B cell (primary cell): ENCODE measurements at regions not wholly inside any gene's neighbourhood (a gene's known extent, or its start where the extent isn't known, plus 50 kb on each side); places are given as distances from the start of the nearest gene placed in this dataset.

Source experiments
- ATAC-seq: fragments of 200-7000 bp; cut with Tn5 transposase; one replicate; pipeline ENCODE4 v1.10.0; 2021; ENCODE audit warnings: low read depth, mild to moderate bottlenecking, moderate number of reproducible peaks, moderate library complexity
- CTCF ChIA-PET: fragments of 350-600 bp; sonication (Branson Sonifier 250); formaldehyde crosslinking; loops from one replicate; lab custom pipeline; 2021; ENCODE audit warnings: antibody characterized with exemption, inconsistent platforms; lab: Charles Lee
- POLR2A ChIA-PET: fragments of 350-600 bp; sonication (Branson Sonifier 250); formaldehyde crosslinking; loops from one replicate; lab custom pipeline; 2021; ENCODE audit warnings: antibody characterized with exemption; lab: Charles Lee
- DNase-seq: peaks from one replicate; pipeline ENCODE4 v3.0.0; 2013
- H2AFZ ChIP-seq: 2 replicates; pipeline ENCODE4 v1.6.1; 2012; ENCODE audit warnings: mild to moderate bottlenecking, low read depth, low read length; ENCODE audit not compliant: insufficient read depth, poor library complexity, severe bottlenecking
- H3K27ac ChIP-seq, 2 donors: 1 replicate in 1 of 2; 2 replicates in 1 of 2; pipeline ENCODE4 v1.5.1; 2012 to 2013; ENCODE audit warnings: low read length in 2 of 2, mild to moderate bottlenecking in 2 of 2, moderate library complexity in 1 of 2
- H3K27me3 ChIP-seq, 4 experiments: fragments of 200-600 bp in 1 of 4; sonication (generic) in 1 of 4; replicated peaks in 1 of 4; 1 replicate in 2 of 4; 2 replicates in 2 of 4; pipeline versions ENCODE4 v1.6.1 to v1.7.0; 2013 to 2016; ENCODE audit warnings: low read length in 3 of 4, mild to moderate bottlenecking in 2 of 4, mixed read lengths in 1 of 4, moderate library complexity in 1 of 4; ENCODE audit not compliant: insufficient read depth in 4 of 4, control insufficient read depth in 3 of 4; ENCODE audit errors: control extremely low read depth in 1 of 4
- H3K36me3 ChIP-seq, 2 experiments: replicated peaks in 1 of 2; 1 replicate in 1 of 2; 2 replicates in 1 of 2; pipeline versions ENCODE4 v1.6.1 to v1.7.1; 2013; ENCODE audit warnings: low read length in 1 of 2; ENCODE audit not compliant: insufficient read depth in 2 of 2, control insufficient read depth in 1 of 2; ENCODE audit errors: control extremely low read depth in 1 of 2, extremely low read depth in 1 of 2
- H3K4me1 ChIP-seq, 2 donors: fragments of 200-600 bp in 1 of 2; sonication (generic) in 1 of 2; 1 replicate in 1 of 2; 2 replicates in 1 of 2; pipeline versions ENCODE4 v1.5.1 to v1.6.1; 2013 to 2017; ENCODE audit warnings: low read length in 2 of 2; ENCODE audit not compliant: control insufficient read depth in 2 of 2, insufficient read depth in 2 of 2
- H3K4me2 ChIP-seq: replicated peaks from 2 replicates; pipeline ENCODE3; 2012; ENCODE audit warnings: mild to moderate bottlenecking, low read depth, low read length; ENCODE audit not compliant: poor library complexity, severe bottlenecking
- H3K4me3 ChIP-seq, 5 experiments: fragments of 200-600 bp in 1 of 5; sonication (generic) in 1 of 5; 1 replicate in 3 of 5; 2 replicates in 2 of 5; pipeline versions ENCODE4 v1.5.1 to v1.7.0; 2011 to 2016; ENCODE audit warnings: low read length in 4 of 5, mild to moderate bottlenecking in 4 of 5, low read depth in 2 of 5, control low read depth in 1 of 5, moderate library complexity in 1 of 5; ENCODE audit not compliant: insufficient read depth in 1 of 5; ENCODE audit errors: control extremely low read depth in 1 of 5, extremely low read depth in 1 of 5
- H3K79me2 ChIP-seq: fragments of 200-600 bp; sonication (generic); one replicate; pipeline ENCODE4 v1.6.0; 2016; ENCODE audit warnings: low read length; ENCODE audit not compliant: control insufficient read depth, insufficient read depth
- H3K9ac ChIP-seq: fragments of 200-600 bp; sonication (generic); 2 replicates; pipeline ENCODE4 v1.6.1; 2017; ENCODE audit warnings: mild to moderate bottlenecking, low read length, moderate library complexity
- H3K9me3 ChIP-seq, 3 donors: one replicate each; pipeline versions ENCODE4 v1.6.1 to v1.7.1; 2013; ENCODE audit warnings: low read length in 2 of 3; ENCODE audit not compliant: control insufficient read depth in 2 of 3, insufficient read depth in 1 of 3; ENCODE audit errors: control extremely low read depth in 1 of 3
- H4K20me1 ChIP-seq: 2 replicates; pipeline ENCODE4 v1.6.0; 2012; ENCODE audit warnings: mild to moderate bottlenecking, low read length; ENCODE audit not compliant: insufficient read depth, control insufficient read depth, poor library complexity, severe bottlenecking
- H3K27ac Mint-ChIP-seq: one replicate; pipeline ENCODE4 v1.8.0; 2021; ENCODE audit warnings: mixed read lengths
- H3K27me3 Mint-ChIP-seq: one replicate; pipeline ENCODE4 v1.8.0; 2021; ENCODE audit warnings: mixed read lengths
- H3K4me1 Mint-ChIP-seq: one replicate; pipeline ENCODE4 v1.8.0; 2021; ENCODE audit warnings: mixed read lengths
- H3K4me3 Mint-ChIP-seq: one replicate; pipeline ENCODE4 v1.8.0; 2021; ENCODE audit warnings: mixed read lengths
- H3K9me3 Mint-ChIP-seq: one replicate; pipeline ENCODE4 v1.8.0; 2022; ENCODE audit warnings: mixed read lengths; ENCODE audit not compliant: insufficient read depth
- CTCF ChIP-seq: fragments of 200-600 bp; IDR thresholded peaks from one replicate; pipeline ENCODE4 v1.8.0; 2022; ENCODE audit warnings: antibody characterized with exemption, mild to moderate bottlenecking
- EZH2 ChIP-seq: IDR thresholded peaks from 2 replicates; pipeline ENCODE4 v1.6.1; 2012; ENCODE audit warnings: borderline replicate concordance, low read depth, mild to moderate bottlenecking, moderate library complexity, low read length; ENCODE audit not compliant: insufficient read depth, poor library complexity, severe bottlenecking
- WGBS: methylation state at CpG from one replicate; pipeline ENCODE4 v1.1.5; 2013; ENCODE audit warnings: missing lambda C conversion rate; ENCODE audit not compliant: insufficient coverage; 5-methylcytosine and 5-hydroxymethylcytosine counted together
- intact Hi-C: fragments of 100-400 bp; cut with micrococcal nuclease; formaldehyde crosslinking; loops from one replicate; pipeline ENCODE4 v1.10.0; 2022

- H3K4me1 ChIP-seq: no peaks in the 10 kb centered on the region
- H4K20me1 ChIP-seq: no peaks in the 10 kb centered on the region
- no peak for DNase-seq
- H3K4me2 ChIP-seq: no peak overlapping the region
- H3K9me3 ChIP-seq: peaks cover 0 to under 1% (median 0%) of the 10 kb centered on the region in 3 donors
- Mint-ChIP-seq H3K27me3 (peaks cover 12% of the 10 kb centered on the region), H3K4me1 (no peaks in the 10 kb centered on the region), H3K4me3 (no peak overlapping the region), H3K27ac (no peak overlapping the region), H3K9me3 (no peaks in the 10 kb centered on the region)
- no peaks in the 10 kb centered on the region for H3K79me2 ChIP-seq
- H3K27ac ChIP-seq: no peak overlapping the region
- TF ChIP-seq EZH2 (no peak), CTCF (no peak)
- H3K36me3 ChIP-seq: no peaks in the 10 kb centered on the region
- intact Hi-C loops: no loop called here
- H3K4me3 ChIP-seq: no peak overlapping the region
- no peak overlapping the region for H2AFZ ChIP-seq
- H3K27me3 ChIP-seq: peaks cover 0 to 3% (median 0%) of the 10 kb centered on the region in 4 experiments
- WGBS: 50% methylated on average over 2 of the region's 5 CpGs
- ATAC-seq: no peak
- ChIA-PET CTCF (no interaction called here), POLR2A (no interaction called here)
- H3K9ac ChIP-seq: no peak overlapping the region
Measured at GRCh38 chr1:167161242-167161641, 59.4 kb upstream of the POU2F1 start.

- no peak overlapping the region for H3K9ac ChIP-seq
- no peak overlapping the region for H3K27ac Mint-ChIP-seq
- H4K20me1 ChIP-seq: no peaks in the 10 kb centered on the region
- TF ChIP-seq CTCF (no peak), EZH2 (no peak)
- peaks cover 15% of the 10 kb centered on the region for H3K27me3 Mint-ChIP-seq
- no peak overlapping the region for H2AFZ ChIP-seq
- no peak overlapping the region for H3K4me2 ChIP-seq
- H3K4me1 Mint-ChIP-seq: no peaks in the 10 kb centered on the region
- ChIA-PET POLR2A (no interaction called here), CTCF (no interaction called here)
- no peaks in the 10 kb centered on the region for H3K36me3 ChIP-seq
- ATAC-seq (no peak), DNase-seq (no peak)
- 100% methylated on average over 3 of the region's 4 CpGs for WGBS
- H3K27ac ChIP-seq: no peak overlapping the region
- H3K79me2 ChIP-seq: no peaks in the 10 kb centered on the region
- intact Hi-C loops: no loop called here
- H3K4me3 ChIP-seq: no peak overlapping the region
- H3K27me3 ChIP-seq: peaks cover 0 to 5% (median 0%) of the 10 kb centered on the region in 4 experiments
- H3K4me1 ChIP-seq: no peaks in the 10 kb centered on the region
- peaks cover 0 to 3% (median 0%) of the 10 kb centered on the region in 3 donors for H3K9me3 ChIP-seq
- no peaks in the 10 kb centered on the region for H3K9me3 Mint-ChIP-seq
- no peak overlapping the region for H3K4me3 Mint-ChIP-seq
Measured at GRCh38 chr1:167161762-167162161, 58.9 kb upstream of the POU2F1 start.
